ENCODE measurements at regions not wholly inside any gene's neighbourhood (a gene's known extent, or its start where the extent isn't known, plus 50 kb on each side); places are given as distances from the start of the nearest gene placed in this dataset.

DNA sequence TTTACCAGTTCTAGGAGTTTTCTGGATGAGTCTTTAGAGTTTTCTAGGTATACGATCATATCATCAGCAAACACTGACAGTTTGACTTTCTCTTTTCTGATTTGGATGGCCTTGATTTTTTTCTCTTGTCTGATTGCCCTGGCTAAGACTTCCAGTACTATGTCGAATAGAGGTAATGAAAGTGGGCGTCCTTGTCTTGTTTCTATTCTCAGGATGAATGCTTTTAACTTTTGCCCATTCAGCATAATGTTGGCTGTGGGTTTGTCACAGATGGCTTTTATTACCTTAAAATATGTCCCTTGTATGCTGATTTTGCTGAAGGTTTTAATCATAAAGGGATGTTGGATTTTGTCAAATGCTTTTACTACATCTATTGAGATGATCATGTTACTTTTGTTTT is 223.2 kb upstream of the COBL start:
- DNase-seq (ENCODE audit: low read depth in 2 of 2): no peak

DNA sequence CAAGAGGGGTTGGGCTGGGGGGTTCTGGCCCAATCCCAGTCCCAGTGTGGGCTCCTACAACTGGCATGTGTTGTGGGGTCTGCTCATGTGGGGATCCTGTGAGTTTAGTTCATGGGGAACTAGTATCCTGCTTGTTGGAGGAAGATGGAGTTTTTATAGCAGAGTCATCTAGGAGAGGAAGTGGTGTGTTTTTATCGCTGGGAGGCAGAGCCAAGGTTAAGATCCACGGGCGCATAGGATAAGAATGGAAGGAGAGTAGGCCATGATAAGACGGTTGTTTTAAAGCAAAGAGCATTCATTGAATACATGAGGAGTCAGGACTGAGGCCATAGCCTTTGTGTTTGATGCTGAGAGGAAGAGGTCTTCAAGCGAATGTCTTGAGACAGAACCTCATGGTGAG is 211.6 kb upstream of the COBL start:
- no peak for DNase-seq (ENCODE audit: low read depth in 2 of 2)

GRCh38 chr7:51521694-51522312 is 205.2 kb upstream of the COBL start:
- DNase-seq (ENCODE audit: low read depth in 2 of 2): no peak

- DNase-seq (ENCODE audit: low read depth in 2 of 2): no peak
These were observed 204.4 kb upstream of the COBL start for GRCh38 chr7:51521054-51521453.

DNA sequence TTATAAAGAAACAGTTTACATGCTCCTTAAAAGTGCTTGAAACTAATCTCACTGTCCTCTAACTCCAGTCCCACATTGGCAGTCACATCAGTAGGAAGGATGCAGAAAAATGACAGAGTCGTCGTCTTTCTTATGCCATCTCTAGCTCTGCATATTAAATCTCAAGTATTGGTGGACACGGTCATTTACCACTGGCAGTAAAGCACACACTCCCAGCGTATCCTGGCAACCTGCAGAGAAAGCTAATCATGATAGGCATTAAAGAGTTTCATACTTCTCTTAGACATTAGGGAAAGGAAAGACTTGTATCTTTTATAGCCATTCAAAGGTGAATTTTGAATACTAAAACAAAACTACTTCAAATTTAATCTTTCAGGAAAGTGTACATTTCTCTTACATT is 202.0 kb upstream of the COBL start:
- no peak for DNase-seq (ENCODE audit: low read depth in 2 of 2)

- no peak for DNase-seq (ENCODE audit: low read depth in 2 of 2)
These were observed 200.6 kb upstream of the COBL start for GRCh38 chr7:51517187-51517586.

- no peak for DNase-seq (ENCODE audit: low read depth in 2 of 2)
These were observed 185.0 kb upstream of the COBL start for GRCh38 chr7:51501620-51502019.

- DNase-seq (ENCODE audit: low read depth in 2 of 2): no peak
These were observed 166.4 kb upstream of the COBL start for GRCh38 chr7:51482976-51483375.

DNA sequence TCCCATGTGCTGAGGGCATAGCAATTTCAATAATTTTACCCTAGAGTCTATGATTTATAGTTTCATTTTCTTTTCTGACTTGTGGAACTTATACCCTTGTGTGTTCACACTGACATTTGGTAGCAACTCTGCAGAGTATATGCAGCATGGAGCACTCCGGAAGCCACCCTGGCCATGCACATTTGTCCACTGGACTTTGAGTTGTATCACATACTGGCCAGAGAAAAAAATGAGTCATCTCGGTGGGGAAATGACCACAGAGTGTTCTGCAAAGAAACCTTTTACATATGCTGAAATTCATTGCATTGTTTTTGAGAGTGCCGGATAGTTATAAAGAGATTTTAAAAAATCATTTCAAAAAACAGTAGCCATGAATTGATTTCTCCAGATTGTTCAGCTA is 164.8 kb upstream of the COBL start:
- DNase-seq (ENCODE audit: low read depth in 2 of 2): no peak

DNA sequence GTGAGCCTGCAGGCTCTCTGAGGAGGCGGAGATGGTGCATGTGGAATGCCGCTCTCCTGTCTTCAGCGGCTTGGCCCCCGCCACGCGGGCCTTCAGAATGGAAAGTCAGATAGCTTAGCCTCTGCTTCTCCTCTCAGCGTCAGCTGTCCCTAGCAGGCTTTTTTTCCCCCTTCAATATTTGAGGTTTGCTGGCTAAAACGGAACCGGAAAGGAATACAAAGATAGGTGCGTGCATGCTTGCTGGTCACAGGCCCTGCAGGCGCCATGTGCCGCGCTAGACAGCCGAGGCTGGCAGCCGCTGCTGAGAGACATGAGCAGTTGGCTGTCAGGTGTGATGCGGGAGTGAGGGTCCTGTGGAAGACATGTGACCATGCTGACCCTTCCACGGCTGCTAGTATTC is 161.2 kb upstream of the COBL start:
- no peak for DNase-seq (ENCODE audit: low read depth in 2 of 2)

GRCh38 chr7:51477323-51477722 is 160.7 kb upstream of the COBL start:
- DNase-seq (ENCODE audit: low read depth in 2 of 2): no peak

DNA sequence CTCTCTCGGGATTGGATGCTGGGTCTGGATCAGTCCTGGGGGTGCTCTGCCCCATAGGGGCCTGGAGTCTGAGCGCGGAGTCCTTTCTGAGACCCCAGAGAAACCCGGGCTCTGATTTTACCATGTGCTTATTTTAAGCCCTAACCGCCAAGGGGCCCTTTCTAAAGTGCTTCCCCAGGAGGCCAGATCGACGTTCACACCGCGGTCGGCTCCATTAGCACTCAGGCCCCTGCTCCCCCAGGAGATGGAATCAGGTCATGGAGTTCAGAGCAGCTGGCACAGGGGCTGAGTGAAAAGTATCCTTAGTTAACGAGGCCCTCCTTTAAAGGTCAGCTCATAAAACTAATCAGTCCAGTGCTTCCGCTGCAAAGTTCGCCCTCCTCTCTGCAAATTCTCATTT is 159.4 kb upstream of the COBL start:
- DNase-seq (ENCODE audit: low read depth in 2 of 2): no peak

DNA sequence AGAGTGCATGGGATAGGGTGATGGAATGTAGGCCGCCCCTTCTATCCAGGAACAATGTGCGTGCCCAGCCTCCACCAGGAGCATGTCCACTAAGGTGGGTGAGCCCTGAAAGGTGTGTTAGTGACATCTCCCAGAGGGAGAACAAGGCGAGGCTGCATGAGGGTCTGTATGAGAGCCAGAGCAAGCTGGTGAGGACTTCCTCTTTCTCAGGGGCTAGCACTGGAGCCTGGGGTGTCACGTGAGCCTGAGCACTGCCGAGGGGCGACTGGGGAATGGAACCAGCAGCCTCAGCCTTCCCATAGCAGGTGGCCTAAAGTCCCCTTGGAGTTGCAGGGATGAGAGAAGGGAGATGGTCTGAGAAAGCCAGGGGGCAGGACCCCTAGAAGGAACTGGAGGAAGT is 156.3 kb upstream of the COBL start:
- no peak for DNase-seq (ENCODE audit: low read depth in 2 of 2)

DNA sequence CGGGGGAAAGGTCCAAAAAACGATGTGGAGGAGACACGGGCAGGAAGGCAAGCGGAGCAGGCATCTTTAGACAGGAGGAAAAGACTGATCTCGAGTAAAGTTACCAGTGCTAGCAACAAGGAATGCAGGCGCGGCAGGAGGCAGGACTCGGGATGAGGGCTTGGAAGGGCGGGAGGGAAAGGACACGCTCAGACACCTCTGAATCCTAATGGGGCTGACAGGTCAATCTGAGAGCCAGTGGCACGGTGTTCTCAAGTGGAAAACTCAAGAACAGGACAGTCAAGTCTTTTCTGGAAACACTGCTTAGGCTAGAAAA is 155.3 kb upstream of the COBL start:
- no peak for DNase-seq (ENCODE audit: low read depth in 2 of 2)

- DNase-seq (ENCODE audit: low read depth in 2 of 2): no peak
These were observed 154.8 kb upstream of the COBL start for GRCh38 chr7:51471210-51471980.

DNA sequence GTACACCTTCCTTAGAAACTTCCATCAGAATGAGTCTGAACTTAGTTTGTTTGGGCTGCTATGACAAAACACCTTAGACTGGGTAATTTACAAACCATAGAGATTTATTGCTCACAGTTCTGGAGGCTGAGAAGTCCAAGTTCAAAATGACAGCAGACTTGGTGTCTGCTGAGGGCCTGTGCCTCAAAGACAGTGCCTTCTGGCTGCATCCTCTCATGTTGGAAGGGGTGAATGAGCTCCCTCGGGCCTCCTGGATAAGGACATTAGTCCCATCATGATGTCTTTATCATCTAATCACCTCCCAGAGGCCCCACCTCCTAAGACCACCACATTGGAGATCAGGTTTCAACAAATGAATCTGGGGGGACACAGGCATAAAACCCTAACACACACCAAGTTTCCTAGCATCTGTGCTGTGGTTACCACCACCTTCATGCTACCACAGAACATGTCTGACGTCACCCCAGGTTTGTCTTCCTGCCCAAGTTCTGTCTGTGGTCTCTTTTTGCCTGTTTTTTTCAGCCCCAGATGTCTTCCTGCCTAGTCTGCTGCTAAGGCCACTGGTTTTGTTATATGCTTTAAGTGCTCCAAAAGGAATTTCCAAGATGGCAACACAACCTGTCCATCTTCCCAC is 150.9 kb upstream of the COBL start:
- no peak for DNase-seq (ENCODE audit: low read depth in 2 of 2)

DNA sequence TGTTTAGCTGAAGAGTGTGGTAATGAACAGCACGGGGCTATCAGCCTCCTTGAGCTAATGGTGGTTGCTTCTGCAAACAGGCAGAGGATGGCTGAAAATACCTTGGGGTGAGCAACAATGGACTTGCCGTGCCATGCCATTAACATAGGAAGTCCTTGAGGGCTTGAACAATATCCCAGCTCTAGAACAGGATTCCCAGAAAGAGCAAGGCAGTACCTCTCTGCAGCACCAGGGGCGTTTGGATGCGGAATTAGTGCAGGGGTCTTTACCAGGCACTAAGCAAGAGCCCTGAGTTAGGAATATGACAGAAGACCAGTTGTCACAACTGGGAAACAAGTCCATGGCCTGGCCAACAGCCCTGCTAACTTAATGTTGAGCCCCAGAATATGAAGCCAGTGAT is 143.2 kb upstream of the COBL start:
- DNase-seq (ENCODE audit: low read depth in 2 of 2): no peak

GRCh38 chr7:51458693-51459092 is 142.1 kb upstream of the COBL start:
- no peak for DNase-seq (ENCODE audit: low read depth in 2 of 2)

DNA sequence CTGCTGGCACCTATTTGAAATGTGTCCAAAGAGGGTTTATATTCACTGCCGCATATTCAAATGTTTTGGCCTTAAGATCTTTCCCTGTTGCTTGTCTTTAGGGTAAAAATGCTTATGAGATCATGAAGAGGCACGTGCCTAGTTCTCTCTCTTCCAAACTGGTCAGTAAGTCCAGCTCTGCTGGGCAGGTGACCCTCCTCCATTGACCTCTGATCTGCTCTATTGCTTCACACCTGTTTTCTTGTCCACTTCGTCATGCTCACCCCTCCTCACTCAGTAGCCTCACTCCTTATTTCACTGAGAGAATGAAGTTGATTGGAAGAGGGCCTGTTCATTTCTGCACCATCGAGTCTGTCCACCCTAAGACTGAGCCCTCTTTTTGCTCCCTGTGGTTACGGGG is 140.5 kb upstream of the COBL start:
- DNase-seq (ENCODE audit: low read depth in 2 of 2): no peak

DNA sequence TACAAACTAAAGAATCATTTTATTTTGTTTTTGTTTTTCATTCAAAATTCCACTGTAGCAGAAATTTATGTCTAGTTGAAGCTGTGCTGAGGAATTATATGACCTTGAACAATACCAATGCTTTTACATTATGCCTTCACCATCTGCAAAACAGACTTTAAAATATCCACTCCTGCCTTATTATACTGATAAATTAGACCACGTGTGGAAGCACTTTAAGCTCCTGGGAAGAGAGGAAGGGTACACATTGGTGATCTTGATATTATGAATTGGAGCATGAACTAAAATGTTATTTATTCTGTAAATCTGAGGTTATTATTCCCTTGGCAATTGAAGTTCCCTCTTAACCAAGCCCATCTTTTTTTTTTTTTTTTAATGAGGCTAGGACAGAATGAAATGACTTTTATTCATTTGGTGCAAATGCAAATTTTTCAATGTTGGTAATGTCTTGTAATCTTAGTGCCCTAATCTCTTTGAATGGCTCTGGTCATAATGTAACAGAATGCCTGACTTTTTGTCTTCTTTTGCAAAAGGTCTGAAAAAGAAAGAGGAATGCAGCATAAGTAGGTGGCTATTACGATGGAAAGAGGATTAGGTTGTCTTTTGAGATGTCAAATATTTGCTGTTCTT is 139.9 kb upstream of the COBL start:
- no peak for DNase-seq (ENCODE audit: low read depth in 2 of 2)

- no peak for DNase-seq (ENCODE audit: low read depth in 2 of 2)
These were observed 139.3 kb upstream of the COBL start for GRCh38 chr7:51455948-51456347.

DNA sequence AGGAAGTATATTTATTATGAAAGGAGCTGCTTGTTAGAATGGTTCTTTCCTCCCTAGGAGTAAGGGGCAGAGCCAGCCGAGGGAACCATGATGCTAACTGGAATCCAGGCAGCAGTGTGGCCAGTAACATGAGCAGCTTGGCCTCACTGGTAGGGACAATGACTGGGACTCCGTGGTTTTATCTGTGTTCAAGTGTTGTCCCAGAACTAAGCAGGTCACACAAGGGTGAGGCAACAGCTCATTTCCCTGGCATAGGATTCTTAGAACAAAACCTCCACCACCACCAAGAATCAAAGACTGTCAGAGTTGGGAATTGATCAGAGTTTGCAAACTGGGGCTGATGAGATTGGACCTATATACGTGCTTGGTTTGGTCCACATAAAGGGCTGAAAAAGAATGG is 138.9 kb upstream of the COBL start:
- DNase-seq (ENCODE audit: low read depth in 2 of 2): no peak

- no peak for DNase-seq (ENCODE audit: low read depth in 2 of 2)
These were observed 138.5 kb upstream of the COBL start for GRCh38 chr7:51455086-51455485.

All from activated CD8-positive, alpha-beta memory T cell treated with anti-CD3 and anti-CD28 coated beads for 4 hours (primary cell).